ENCODE measurements at regions not wholly inside any gene's neighbourhood (a gene's known extent, or its start where the extent isn't known, plus 50 kb on each side); places are given as distances from the start of the nearest gene placed in this dataset.
"Not testable (repeated sequence)": the region's sequence is repeated elsewhere in the genome, so short reads cannot be mapped to it uniquely, and the experiment has no call there.

DNA sequence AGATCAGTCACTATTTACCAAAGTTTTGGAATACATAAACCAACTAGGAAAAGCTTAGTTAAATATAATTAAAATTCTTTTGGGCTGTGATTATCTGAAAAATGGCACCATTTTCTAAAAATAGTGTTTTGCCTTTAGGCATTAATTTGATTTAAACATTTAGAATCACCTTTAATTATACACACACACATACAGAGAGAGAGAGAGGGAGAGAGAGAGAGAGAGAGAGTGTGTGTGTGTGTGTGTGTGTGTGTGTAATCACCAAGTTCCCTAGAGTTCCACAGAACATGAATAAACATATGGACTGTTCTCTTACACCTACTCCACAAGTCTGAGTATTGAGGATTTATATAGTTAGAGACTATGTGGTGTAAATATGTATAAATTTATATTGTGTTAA is 141.2 kb upstream of the ATXN1 start:
- no peak for DNase-seq (ENCODE audit: low read depth)

DNA sequence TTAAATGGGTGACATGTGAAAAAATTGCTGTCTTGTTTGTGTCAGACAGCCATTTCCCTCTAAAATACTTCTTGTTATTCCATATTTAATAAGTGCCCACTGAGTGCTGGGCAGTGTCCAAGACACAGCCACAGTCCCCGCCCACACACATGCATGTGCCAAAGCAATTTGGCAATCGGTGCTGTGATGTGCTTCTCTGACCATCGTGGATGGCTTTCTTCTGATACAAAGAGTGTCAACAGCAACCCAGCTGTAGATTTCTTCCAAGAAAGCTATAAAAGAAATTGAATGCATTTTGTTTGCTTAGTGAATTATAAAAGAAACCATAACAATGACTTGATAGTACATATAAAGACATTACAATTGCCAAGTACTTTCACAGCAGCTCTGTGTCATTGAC is 140.5 kb upstream of the ATXN1 start:
- no peak for DNase-seq (ENCODE audit: low read depth)

DNA sequence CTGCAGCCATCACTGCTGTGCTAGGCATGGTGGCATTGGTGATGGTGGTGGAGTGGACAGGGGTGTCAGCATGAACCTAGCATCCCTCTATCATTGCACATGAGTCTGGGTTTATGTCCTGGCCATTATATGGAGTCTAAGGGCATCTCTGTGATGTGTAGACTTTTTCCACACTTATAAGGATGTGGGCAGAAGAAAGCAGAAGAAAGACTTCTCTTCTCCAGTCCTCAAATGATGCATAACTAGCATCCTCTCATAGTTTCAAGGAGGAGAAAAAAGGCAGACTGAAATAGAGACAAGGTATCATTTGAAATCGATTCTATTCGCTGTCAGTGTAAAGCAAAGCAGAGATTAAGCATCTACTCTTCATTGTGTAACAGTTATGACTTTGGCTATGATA is 140.0 kb upstream of the ATXN1 start:
- DNase-seq (ENCODE audit: low read depth) = no peak

DNA sequence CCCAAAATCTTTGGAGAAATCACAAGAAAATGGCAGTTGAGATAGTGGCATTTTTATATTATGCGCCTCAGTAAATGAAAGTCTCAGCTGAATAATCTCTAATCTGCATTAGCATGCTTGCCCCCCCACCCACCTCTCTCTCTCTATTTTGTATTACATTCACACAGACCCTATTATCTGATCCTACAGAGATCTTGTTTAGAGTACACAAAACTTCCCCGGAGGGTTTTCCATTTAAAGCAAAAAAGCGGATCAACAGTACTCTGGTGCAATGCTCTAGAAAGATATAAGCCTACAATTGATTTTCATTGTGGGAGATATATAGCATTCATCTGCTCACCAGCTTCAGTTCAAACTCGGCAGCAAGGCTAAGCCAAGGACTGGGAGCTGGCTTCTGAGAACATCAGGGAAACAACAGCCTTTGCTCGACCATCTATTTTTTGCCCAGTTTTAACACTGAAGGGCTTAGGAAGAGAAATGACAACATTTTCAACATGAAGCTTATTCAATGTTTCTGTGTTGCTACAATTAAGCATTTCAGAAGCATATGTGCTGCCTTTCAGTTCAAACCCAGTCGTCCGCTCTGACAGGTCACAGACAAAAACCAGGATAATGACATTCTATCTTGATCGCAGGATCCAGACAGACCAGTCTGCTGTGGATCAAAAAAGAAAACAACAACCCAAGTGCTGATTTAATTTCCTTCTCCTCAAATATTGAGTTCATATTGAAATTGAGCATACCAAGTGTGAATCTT is 137.6 kb upstream of the ATXN1 start:
- no peak for DNase-seq (ENCODE audit: low read depth)

DNA sequence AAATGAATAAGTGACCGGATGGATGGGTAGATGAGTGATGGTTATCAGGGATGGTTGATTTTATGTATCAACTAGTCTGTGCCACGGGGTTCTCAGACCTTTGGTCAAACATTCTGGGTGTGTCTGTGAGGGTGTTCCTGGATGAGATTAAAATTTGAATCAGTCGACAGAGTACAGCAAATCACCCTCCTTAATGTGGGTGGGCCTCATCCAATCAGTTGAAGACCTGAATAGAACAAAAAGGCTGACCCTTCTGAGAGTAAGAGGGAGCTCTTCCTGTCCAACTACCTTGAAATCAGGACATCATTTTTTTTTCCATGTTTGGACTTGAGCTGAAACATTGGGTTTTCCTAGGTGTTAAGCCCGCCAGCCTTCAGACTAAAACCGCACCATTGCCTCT is 136.4 kb upstream of the ATXN1 start:
- no peak for DNase-seq (ENCODE audit: low read depth)

DNA sequence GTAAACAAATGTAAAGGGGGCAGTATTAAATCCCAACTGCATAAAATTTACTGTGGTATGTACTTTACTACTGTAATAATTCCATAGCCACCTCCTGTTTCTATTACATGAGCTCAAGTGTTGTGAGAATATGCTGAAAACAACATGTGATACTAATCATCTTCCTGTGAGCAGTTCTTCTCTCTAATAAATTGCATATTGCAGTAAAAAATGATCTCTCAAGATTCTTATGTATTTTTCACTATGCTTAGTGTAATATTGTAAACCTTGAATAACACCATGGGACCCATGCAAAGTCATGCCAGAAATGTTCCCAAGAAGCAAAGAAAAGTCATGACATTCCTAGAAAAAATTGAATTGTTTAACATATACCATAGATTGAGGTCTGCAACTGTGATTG is 133.0 kb upstream of the ATXN1 start:
- no peak for DNase-seq (ENCODE audit: low read depth)

DNA sequence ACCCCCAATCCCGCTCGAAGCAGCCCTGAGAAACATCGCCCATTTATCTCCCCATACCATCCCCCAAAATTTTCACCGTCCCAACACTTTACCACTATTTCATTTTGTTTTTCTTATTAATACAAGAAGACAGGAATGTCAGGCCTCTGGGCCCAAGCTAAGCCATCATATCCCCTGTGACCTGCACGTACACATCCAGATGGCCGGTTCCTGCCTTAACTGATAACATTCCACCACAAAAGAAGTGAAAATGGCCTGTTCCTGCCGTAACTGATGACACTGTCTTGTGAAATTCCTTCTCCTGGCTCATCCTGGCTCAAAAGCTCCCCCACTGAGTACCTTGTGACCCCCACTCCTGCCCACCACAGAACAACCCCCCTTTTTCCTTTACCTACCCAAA is 129.8 kb upstream of the ATXN1 start:
- DNase-seq (ENCODE audit: low read depth) = not testable (repeated sequence)

DNA sequence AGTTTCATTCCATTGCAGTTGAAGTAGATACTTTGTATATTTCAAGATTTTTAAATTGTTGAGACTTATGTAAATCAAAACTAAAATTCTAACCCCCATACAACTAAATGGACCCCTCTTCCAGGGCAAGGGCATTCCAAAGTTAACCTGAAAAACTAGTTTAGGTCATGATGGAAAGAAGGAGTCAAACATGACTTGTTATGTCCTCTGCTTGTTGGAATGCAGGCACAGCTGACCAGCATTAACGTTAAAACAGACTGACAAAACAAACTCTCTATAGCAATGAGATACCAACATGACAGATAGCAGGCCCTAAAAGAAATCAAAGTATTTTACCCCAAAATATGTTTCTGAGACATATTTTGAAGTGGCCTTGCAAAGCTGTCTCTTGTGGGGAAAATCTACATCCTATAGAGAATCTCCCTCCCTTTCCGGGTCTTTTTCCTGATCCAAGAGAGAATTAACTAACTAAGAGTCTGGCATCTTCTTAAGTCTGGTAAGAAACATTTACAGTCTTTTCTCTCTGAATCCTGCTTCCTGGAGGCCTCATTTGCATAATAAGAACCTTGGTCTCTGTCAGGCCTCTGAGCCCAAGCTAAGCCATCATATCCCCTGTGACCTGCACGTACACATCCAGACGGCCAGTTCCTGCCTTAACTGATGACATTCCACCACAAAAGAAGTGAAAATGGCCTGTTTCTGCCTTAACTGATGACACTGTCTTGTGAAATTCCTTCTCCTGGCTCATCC is 124.3 kb upstream of the ATXN1 start:
- DNase-seq (ENCODE audit: low read depth) = no peak

DNA sequence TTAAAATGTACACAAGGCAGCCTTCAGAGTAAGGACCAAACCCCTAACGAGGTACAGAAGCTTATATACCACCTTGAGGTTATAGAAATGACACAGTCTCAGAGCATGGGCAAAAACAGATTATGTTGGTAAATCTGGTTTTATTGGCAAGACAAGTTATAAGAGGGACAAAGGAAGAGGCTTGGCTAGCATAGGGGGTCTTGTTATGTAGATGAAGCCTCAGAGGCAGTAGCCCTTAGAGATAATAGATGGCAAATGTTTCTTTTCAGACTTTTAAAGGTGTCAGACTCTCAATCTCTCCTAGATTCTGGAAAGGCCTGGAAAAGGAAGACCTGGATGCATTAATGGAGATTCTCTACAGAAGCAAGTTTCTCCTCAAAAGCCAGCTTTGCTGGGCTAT is 123.3 kb upstream of the ATXN1 start:
- DNase-seq (ENCODE audit: low read depth) = no peak

DNA sequence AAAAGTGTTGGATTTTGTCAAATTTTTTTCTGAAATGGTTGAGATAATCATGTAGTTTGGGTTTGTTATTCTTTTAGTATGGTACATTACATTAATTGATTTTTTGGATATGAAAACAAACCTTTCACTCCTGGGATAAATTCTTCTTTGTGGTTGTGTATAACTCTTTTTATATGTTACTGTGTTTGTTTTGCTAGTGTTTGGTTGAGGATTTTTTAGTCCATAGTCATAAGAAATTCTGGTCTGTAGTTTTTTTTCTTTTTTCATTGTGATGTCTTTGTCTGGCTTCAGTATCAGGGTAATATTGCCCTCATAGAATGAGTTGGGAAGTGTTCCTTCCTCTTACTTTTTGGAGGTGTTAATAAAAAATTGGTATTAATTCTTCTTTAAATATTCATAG is 122.2 kb upstream of the ATXN1 start:
- no peak for DNase-seq (ENCODE audit: low read depth)

DNA sequence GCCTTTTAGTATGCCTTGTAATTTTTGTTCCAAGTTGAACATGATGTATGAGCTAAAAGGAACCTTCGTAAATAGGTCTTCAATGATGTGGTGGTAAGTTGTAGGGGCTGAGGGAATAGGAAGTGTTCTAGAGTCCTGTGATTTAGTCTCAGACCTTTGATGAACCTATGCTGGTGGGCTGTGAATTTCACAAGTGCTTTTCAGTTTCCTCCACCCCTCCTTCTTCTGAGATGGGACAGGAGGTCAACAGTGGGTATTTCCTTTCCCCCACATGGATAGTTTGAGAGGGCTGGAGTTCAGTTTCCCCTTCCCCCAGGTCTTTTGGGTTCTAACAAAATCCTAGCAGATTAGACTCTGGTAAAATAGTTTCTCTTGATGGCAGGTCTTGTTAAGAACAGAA is 121.0 kb upstream of the ATXN1 start:
- DNase-seq (ENCODE audit: low read depth) = no peak

DNA sequence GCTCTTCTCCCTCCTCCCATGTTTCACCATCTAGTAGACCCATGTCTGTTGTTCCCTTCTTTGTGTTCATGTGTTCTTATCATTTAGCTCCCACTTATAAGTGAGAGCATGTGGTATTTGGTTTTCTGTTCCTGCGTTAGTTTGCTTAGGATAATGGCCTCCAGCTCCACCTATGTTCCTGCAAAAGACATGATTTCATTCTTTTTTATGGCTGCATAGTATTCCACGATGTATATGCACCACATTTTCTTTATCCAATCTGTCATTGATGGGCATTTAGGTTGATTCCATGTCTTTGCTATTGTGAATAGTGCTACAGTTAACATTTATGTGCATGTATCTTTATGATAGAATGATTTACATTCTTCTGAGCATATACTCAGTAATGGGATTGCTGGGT is 115.6 kb upstream of the ATXN1 start:
- DNase-seq (ENCODE audit: low read depth) = not testable (repeated sequence)

DNA sequence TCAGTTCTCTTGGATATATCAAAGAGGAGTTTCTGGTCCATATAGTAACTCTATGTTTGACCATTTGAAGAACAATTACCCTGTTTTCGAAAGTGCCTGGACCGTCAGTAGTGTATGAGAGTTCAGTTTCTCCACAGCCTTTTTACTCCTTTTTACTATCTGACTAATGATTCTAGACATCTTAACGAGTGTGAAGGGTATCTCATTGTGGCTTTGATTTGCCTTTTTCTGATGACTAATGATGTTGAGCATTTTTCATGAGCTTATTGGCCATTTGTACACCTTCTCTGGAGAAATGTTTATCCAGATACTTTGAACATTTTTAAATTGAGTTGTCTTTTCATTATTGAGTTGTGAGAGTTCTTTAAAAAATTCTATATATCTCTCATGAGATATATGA is 114.9 kb upstream of the ATXN1 start:
- DNase-seq (ENCODE audit: low read depth) = no peak

DNA sequence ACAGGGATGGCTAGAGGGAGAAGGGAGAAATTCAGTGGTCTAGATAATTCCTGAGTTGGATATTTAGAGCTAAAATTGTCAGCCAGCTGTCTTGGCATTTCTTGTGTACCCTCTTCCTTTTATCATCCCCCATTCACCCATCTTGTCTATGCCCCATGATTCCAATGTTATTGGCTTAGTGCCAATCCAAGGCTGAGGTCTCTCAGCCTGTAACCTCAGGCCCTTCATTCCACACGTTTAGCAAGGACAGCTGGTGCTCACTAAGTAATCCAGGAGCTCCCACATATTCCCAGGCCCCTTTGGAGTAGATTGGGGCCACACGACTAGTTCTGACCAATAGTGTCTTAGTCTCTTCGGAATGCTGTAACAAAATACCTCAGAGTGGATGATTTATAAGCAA is 112.4 kb upstream of the ATXN1 start:
- DNase-seq (ENCODE audit: low read depth) = no peak

DNA sequence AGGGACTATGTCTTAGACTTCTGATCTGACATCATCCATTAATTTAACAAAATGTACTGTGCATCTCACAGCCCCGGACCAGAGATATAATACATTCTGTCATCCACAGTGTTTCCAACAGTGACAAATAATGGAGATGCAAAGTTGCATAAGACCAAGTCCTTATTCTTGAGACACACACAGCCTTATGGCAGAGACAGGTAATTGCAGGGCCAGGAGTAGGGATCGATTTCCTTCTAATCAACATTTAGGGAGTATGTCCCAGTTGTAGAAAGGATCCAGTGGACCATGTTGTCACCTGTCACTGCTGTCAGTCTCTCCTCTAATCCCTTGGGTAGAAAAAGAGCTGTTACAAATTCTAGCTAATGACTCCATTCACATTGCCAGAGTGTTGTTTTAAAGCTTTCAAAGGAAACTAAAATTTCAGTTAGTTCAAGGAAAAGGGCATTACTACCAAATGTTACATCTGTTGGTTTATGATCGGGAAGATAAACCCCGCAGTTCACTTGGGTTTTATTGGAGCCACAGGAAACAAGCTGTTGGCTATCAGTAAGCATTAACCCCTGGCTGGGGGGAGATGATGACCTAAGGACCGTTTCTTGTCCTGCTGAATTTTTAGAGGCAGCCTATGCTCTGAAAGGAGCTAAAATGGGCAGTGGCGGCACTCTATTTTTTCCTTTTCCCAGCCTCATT is 111.4 kb upstream of the ATXN1 start:
- DNase-seq (ENCODE audit: low read depth) = no peak

DNA sequence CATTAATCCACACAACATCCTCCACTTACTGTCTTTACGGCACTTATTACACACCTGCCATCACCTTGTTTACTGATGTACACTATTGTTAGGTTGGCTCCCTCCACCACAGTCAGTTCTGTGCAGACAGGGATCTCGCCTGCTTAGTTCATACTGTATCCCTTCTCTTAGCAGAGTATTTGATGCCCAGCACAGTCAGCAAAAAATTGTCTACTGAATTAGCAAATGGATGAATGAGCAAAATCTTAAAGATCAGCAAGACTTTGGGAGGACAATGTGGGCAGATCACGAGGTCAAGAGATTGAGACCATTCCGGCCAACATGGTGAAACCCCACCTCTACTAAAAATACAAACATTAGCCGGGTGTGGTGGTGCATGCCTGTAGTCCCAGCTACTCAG is 109.8 kb upstream of the ATXN1 start:
- no peak for DNase-seq (ENCODE audit: low read depth)

DNA sequence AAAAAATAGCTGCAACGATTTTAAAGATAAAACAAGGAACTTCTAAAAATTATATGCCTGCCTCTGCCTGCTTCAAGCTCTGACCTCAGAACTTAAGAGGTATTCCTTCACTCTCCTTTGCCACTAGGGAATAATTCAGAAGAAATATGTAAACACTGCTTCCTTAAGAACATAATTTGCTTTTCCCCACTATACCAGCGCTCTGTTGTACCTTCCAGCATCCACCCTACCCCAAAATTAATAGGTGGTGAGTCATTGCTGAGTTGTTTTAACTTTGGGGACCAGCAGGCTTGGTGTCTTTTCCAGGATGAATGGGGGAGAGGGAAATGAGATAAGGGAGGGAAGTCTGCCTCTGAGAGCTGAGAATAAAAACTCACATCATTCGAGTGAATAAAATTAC is 107.7 kb upstream of the ATXN1 start:
- no peak for DNase-seq (ENCODE audit: low read depth)

DNA sequence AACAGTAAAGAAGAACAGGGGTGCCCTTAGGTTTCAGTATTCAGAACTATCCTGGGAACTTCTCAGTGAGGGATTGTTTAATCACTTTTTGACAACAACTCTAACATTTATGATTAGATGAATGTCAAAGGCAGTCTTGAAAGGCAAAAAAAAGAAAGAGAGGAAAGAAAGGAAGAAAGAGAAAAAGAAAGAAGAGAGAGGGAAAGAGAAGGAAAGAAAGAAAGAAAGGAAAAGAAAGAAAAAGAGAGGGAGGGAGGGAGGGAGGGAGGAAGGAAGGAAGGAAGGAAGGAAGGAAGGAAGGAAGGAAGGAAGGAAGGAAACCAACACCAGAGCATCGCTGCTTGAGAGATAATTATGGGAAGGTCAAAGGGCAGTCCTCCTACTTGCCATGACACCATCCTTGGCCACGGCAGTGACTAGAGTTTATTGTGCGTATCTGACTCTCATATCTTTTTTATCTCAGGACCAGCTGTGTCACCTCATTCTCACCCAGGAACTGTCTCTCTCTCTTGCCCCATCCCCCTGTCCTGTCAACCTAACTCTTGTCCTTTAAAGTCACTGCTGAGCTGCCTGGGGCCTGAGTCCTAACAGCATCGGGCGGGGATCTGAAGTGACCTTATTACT is 96.8 kb upstream of the ATXN1 start:
- DNase-seq (ENCODE audit: low read depth) = no peak

DNA sequence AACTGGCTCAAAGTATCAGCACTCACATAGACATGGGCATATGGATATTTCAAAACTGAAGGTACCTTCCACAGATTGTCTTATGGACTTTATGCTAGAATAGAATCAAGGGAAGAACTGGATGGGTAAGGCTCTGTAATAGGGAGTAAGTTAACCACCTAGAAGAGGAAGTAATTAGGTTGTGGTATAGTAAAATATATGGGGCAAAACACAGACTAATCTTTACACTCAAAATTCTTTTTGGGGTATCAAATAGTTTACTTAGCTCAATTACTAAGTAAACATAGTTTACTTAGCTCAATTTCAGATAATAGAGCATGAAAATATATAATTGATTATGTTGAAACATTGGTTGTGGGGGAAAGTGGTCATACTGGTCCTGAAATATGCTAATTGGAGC is 94.2 kb upstream of the ATXN1 start:
- DNase-seq (ENCODE audit: low read depth) = no peak

DNA sequence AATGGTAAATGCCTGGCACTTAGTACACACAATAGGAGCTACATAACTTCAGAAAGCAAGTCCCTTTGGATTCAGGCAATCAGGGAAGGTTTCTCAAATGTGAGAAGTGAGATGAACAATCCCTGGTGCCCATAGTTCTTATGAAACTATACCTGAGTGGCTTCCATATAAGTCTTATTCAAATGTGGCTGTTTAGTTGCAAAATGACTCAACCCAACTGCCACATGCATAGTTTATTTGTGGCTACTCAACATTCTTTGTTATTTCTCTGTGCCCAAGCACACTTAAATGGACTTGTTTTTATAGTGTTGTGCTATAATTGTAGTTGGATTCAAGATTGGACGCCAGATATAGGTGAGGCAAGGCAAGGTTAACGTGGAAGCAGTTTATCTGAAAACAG is 93.7 kb upstream of the ATXN1 start:
- DNase-seq (ENCODE audit: low read depth) = no peak

DNA sequence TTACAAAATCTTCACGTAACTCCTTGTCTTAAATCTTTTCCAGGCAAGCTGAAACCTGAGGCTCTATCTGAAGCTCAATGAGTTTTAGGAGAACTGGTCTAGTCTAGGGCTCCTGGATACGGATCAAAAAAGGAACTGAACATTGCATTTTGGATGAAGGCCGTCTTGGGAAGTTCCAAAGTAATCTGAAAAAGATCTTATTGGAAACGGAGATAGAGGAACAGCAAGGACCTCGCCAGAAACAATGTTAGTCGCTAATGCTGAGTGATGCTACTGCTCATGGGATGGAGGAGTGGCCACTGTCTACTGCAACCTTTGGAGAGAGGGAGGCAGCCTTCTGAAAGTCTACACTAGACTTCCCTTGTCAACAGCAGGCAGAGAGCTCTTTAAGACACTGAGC is 91.4 kb upstream of the ATXN1 start:
- no peak for DNase-seq (ENCODE audit: low read depth)

DNA sequence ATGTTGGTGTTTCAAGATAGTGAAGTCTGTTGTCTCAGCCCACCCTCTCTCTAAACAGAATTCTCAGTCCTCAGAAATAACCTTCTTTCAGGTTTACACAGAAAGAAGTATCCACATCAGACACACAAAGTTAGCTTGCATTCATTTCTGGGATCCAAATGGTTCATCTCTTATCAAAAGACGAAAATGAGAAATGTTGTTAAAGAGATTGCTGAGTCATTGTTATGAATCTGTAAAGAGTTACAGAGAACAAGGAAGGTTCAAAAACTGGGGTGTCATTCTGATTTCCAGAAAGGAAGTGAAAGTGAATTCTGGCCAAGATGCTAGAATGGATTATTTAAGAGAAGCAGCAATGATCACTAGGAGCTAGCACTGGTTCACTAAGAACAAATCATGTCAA is 90.5 kb upstream of the ATXN1 start:
- no peak for DNase-seq (ENCODE audit: low read depth)

DNA sequence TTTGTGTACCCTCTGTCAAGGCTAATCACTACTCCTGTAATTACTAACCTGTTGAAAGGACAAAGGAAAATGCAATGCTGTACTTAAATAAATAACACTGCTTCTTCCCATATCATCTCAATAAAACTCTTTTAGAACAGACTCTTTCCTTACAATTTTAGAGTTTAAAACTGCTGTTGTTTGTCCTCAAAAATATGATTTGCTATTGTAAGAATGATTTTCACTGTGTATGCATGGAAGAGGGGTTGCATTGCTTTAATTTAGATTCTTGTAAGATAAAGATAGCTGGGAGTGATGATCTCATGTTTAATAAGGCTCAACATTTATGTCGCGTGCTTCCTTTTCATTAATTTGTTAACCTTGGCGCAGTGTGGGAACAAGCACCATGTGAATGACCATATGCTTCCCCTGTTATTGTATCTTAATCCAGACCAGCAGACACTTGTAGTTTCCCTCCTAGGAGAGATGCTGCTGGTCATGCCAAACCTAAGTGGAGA is 89.8 kb upstream of the ATXN1 start:
- DNase-seq (ENCODE audit: low read depth) = no peak

Measured in HS-5 (cell line).